ENCODE measurements at regions not wholly inside any gene's neighbourhood (a gene's known extent, or its start where the extent isn't known, plus 50 kb on each side); places are given as distances from the start of the nearest gene placed in this dataset.

DNA sequence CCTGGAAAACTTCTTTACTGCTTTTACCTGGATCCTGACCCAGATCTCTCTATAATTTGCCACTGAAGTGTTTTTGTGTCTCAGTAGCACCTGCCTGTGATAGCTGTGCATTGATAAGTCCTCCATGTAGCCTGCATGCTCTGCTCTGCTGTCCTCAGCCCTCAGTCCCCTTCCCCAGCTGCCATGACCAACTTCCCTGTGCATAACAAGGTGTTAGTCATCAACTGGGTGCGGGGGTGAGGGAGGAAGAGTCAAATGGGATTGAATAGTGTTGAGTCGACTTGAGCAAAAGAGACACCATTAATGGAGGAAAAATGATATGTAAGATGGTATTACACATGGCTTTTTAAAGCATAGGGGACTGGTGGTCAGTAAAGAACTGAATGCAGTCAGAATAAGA is 92.2 kb upstream of the PLET1 start:
- Histone ChIP-seq H3K9me3 (ENCODE audit: control insufficient read depth, low read length) (no peaks in the 10 kb centered on the region), H3K4me1 (ENCODE audit: control insufficient read depth, insufficient read depth, low read length, poor library complexity, severe bottlenecking) (no peaks in the 10 kb centered on the region), H3K4me3 (ENCODE audit: insufficient read depth, low read depth, low read length, poor library complexity, severe bottlenecking) (no peak overlapping the region), H3K36me3 (ENCODE audit: control insufficient read depth, insufficient read depth, low read length) (no peaks in the 10 kb centered on the region), H3K27ac (ENCODE audit: insufficient read depth, low read length, poor library complexity, severe bottlenecking) (no peak overlapping the region), H3K27me3 (replicated peaks; ENCODE audit: control insufficient read depth, insufficient read depth, low read length, poor library complexity, severe bottlenecking) (no peaks in the 10 kb centered on the region)
- no peak for DNase-seq

DNA sequence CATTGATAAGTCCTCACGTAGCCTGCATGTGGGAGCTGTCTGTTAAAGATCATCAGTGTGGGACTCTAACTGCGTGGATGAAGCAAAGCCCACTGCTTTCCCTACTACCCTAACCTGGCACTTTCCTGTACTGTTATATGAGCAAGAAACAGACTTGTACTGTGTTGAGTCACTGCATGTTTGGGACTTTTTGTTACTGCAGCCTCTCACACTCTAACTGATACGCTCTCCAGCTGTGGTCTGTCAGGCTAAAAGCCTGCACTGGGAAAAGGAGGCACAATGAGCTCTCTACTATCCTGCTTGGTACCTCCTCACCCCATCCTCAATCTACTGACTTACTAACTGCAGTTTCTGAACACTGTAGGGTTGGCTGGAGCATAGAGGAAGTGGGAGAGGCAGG is 93.7 kb upstream of the PLET1 start:
- H3K36me3 ChIP-seq (ENCODE audit: control insufficient read depth, insufficient read depth, low read length): no peaks in the 10 kb centered on the region
- no peaks in the 10 kb centered on the region for H3K9me3 ChIP-seq (ENCODE audit: control insufficient read depth, low read length)
- no peak overlapping the region for H3K27ac ChIP-seq (ENCODE audit: insufficient read depth, low read length, poor library complexity, severe bottlenecking)
- no peak for DNase-seq
- no peak overlapping the region for H3K4me3 ChIP-seq (ENCODE audit: insufficient read depth, low read depth, low read length, poor library complexity, severe bottlenecking)
- H3K27me3 ChIP-seq (replicated peaks; ENCODE audit: control insufficient read depth, insufficient read depth, low read length, poor library complexity, severe bottlenecking): no peaks in the 10 kb centered on the region
- H3K4me1 ChIP-seq (ENCODE audit: control insufficient read depth, insufficient read depth, low read length, poor library complexity, severe bottlenecking): no peaks in the 10 kb centered on the region

DNA sequence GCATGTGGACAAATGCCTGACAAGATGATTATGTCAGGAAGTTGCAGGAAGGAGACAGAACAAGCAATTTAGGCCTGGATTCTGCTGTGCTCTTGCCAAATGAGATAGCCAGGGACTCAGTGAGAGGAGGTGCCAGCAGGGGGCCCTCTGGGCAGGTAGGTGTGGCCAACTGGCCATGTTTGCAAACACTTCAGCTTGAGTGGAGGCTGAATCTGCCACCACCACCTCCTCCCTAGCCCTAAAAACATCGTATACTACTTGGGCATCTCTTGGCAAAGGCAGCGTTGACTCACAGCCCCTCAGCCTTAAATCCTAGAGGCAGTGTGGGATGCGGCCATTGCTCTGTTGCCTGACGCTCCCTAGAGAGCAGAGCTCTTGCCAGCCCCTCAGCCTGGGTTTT is 95.1 kb upstream of the PLET1 start:
- no peaks in the 10 kb centered on the region for H3K27me3 ChIP-seq (replicated peaks; ENCODE audit: control insufficient read depth, insufficient read depth, low read length, poor library complexity, severe bottlenecking)
- H3K27ac ChIP-seq (ENCODE audit: insufficient read depth, low read length, poor library complexity, severe bottlenecking): no peak overlapping the region
- no peaks in the 10 kb centered on the region for H3K36me3 ChIP-seq (ENCODE audit: control insufficient read depth, insufficient read depth, low read length)
- H3K4me1 ChIP-seq (ENCODE audit: control insufficient read depth, insufficient read depth, low read length, poor library complexity, severe bottlenecking): no peaks in the 10 kb centered on the region
- no peak overlapping the region for H3K4me3 ChIP-seq (ENCODE audit: insufficient read depth, low read depth, low read length, poor library complexity, severe bottlenecking)
- no peak for DNase-seq
- H3K9me3 ChIP-seq (ENCODE audit: control insufficient read depth, low read length): no peaks in the 10 kb centered on the region

DNA sequence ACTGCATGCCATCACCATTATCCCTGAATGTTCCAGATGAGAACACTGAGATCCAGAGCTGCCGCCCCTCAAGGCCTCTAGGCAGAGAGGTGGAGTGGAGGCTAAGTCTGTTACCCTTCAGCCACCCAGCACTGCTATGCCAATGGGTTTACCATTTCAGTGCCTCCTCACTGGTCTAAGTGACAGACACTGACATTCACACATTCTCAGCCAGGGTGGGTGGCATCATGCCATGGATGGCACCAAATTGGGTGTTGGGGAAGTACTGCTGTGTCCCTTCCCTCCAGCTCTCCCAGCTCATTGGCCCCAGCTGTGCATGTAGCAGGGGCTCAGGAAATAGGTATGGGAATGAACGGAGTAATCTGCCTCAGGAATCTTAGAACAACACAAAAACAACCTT is 96.8 kb upstream of the PLET1 start:
- no peaks in the 10 kb centered on the region for H3K27me3 ChIP-seq (replicated peaks; ENCODE audit: control insufficient read depth, insufficient read depth, low read length, poor library complexity, severe bottlenecking)
- H3K9me3 ChIP-seq (ENCODE audit: control insufficient read depth, low read length): no peaks in the 10 kb centered on the region
- H3K4me3 ChIP-seq (ENCODE audit: insufficient read depth, low read depth, low read length, poor library complexity, severe bottlenecking): no peak overlapping the region
- H3K4me1 ChIP-seq (ENCODE audit: control insufficient read depth, insufficient read depth, low read length, poor library complexity, severe bottlenecking): no peaks in the 10 kb centered on the region
- no peak for DNase-seq
- H3K36me3 ChIP-seq (ENCODE audit: control insufficient read depth, insufficient read depth, low read length): no peaks in the 10 kb centered on the region
- H3K27ac ChIP-seq (ENCODE audit: insufficient read depth, low read length, poor library complexity, severe bottlenecking): no peak overlapping the region

DNA sequence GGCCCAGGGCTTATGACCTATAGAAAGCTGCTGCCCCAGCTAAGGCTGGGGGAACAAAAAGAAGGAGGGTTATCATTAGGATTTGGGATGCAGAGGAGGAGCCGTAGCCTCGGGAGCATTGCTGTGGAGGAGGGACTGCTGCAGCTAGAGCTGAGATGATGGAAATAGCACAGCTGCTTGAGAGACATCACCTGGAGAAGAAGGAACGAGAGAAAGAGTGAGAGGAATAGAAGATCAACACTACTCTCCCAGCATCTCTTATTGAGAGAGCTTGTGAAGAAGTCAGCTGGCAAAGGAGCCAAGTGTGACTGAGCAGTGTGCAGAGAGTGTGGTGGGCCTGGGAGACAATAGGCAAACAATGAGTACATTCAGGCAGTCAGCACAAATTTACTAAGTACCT is 100.7 kb upstream of the PLET1 start:
- no peaks in the 10 kb centered on the region for H3K27me3 ChIP-seq (replicated peaks; ENCODE audit: control insufficient read depth, insufficient read depth, low read length, poor library complexity, severe bottlenecking)
- H3K36me3 ChIP-seq (ENCODE audit: control insufficient read depth, insufficient read depth, low read length): no peaks in the 10 kb centered on the region
- no peak overlapping the region for H3K4me3 ChIP-seq (ENCODE audit: insufficient read depth, low read depth, low read length, poor library complexity, severe bottlenecking)
- DNase-seq: no peak
- H3K9me3 ChIP-seq (ENCODE audit: control insufficient read depth, low read length): no peaks in the 10 kb centered on the region
- H3K4me1 ChIP-seq (ENCODE audit: control insufficient read depth, insufficient read depth, low read length, poor library complexity, severe bottlenecking): no peaks in the 10 kb centered on the region
- H3K27ac ChIP-seq (ENCODE audit: insufficient read depth, low read length, poor library complexity, severe bottlenecking): no peak overlapping the region

DNA sequence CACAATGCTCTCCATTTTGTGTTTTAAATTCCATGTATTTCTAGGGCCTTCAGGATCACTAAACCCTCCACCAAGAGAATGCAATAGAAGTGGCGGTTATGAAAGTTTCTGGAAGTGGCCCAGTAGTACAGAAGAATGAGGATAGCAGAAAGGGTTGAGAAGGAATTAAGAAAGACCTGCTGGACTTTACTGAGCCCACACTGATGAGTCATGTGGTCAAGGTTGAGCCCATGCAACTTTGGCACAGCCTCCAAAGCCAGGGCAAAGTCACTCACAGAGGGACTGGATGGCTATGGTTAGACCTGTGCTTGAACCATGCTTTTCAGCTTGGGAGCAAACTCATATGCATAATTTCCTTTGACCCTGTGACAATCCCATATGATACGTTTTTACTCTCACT is 102.9 kb upstream of the PLET1 start:
- Histone ChIP-seq H3K9me3 (ENCODE audit: control insufficient read depth, low read length) (no peaks in the 10 kb centered on the region), H3K27me3 (replicated peaks; ENCODE audit: control insufficient read depth, insufficient read depth, low read length, poor library complexity, severe bottlenecking) (no peaks in the 10 kb centered on the region), H3K27ac (ENCODE audit: insufficient read depth, low read length, poor library complexity, severe bottlenecking) (no peak overlapping the region), H3K36me3 (ENCODE audit: control insufficient read depth, insufficient read depth, low read length) (no peaks in the 10 kb centered on the region), H3K4me1 (ENCODE audit: control insufficient read depth, insufficient read depth, low read length, poor library complexity, severe bottlenecking) (no peaks in the 10 kb centered on the region), H3K4me3 (ENCODE audit: insufficient read depth, low read depth, low read length, poor library complexity, severe bottlenecking) (no peak overlapping the region)
- DNase-seq: no peak

DNA sequence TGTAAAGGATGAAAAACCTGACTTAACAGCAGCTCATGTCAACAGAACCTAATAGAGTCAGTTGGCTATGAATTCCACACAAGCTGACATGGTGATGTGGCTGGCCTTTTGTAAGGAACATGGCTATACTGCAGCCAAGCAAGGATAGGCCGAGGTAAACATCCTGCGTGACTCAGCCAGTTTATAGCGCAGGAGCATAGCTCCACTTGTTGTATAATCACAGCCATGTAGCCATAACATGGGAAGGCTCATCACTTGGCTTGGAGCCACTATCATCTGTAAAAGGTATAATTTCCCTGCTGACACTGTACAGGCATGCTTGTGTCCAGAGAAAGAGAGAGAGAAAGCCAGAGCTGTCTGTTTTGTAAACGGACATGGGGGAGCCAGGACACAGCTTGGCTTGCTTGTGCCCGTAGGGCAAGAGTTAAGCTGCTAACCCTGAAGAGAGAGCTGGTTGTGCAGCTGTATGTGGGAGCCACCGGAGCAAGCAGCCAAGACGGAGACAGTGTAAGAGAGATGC is 104.4 kb upstream of the PLET1 start:
- H3K9me3 ChIP-seq (ENCODE audit: control insufficient read depth, low read length): no peaks in the 10 kb centered on the region
- DNase-seq: no peak
- H3K27me3 ChIP-seq (replicated peaks; ENCODE audit: control insufficient read depth, insufficient read depth, low read length, poor library complexity, severe bottlenecking): no peaks in the 10 kb centered on the region
- no peaks in the 10 kb centered on the region for H3K36me3 ChIP-seq (ENCODE audit: control insufficient read depth, insufficient read depth, low read length)
- H3K4me1 ChIP-seq (ENCODE audit: control insufficient read depth, insufficient read depth, low read length, poor library complexity, severe bottlenecking): no peaks in the 10 kb centered on the region
- H3K4me3 ChIP-seq (ENCODE audit: insufficient read depth, low read depth, low read length, poor library complexity, severe bottlenecking): no peak overlapping the region
- no peak overlapping the region for H3K27ac ChIP-seq (ENCODE audit: insufficient read depth, low read length, poor library complexity, severe bottlenecking)

DNA sequence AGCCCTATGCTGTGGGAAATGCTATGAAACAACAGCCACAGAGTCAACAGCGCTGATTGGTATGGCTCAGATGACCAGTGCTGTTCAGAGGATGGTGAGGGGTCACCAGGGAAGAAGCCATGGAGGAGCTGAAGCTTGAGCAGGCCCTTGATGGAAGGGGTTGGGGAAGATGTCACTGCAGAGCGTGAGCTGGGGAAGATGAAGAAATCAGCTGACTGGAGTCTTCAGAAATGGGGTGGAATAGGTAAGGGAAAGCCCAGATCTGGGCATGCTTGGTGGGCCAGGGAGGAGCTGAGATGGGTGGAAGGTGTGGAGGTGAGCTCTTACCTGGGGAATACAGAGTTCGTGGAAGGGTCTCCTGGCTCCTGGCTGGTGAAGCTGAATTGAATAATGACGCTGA is 105.4 kb upstream of the PLET1 start:
- Histone ChIP-seq H3K36me3 (ENCODE audit: control insufficient read depth, insufficient read depth, low read length) (no peaks in the 10 kb centered on the region), H3K27ac (ENCODE audit: insufficient read depth, low read length, poor library complexity, severe bottlenecking) (no peak overlapping the region), H3K9me3 (ENCODE audit: control insufficient read depth, low read length) (no peaks in the 10 kb centered on the region), H3K4me1 (ENCODE audit: control insufficient read depth, insufficient read depth, low read length, poor library complexity, severe bottlenecking) (no peaks in the 10 kb centered on the region), H3K4me3 (ENCODE audit: insufficient read depth, low read depth, low read length, poor library complexity, severe bottlenecking) (no peak overlapping the region), H3K27me3 (replicated peaks; ENCODE audit: control insufficient read depth, insufficient read depth, low read length, poor library complexity, severe bottlenecking) (no peaks in the 10 kb centered on the region)
- no peak for DNase-seq

DNA sequence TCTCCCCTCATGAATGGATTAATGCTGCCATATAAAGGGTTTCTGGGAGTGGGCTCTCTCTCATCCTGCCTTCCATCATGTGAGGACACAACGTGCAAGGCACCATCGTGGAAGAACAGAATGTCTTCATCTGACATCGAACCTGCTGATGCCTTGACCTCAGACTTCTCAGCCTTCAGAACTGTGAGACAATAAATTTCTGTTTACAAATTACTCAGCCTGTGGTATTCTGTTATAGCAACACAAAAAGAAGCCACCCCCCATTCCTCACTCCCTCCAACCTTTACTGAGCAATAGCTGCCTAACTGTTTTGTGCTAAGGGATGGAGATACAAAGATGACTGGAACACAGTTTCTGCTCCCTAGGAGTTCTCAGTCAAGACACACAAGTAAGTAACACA is 106.1 kb upstream of the PLET1 start:
- Histone ChIP-seq H3K9me3 (ENCODE audit: control insufficient read depth, low read length) (no peaks in the 10 kb centered on the region), H3K27me3 (replicated peaks; ENCODE audit: control insufficient read depth, insufficient read depth, low read length, poor library complexity, severe bottlenecking) (no peaks in the 10 kb centered on the region), H3K27ac (ENCODE audit: insufficient read depth, low read length, poor library complexity, severe bottlenecking) (no peak overlapping the region), H3K4me1 (ENCODE audit: control insufficient read depth, insufficient read depth, low read length, poor library complexity, severe bottlenecking) (no peaks in the 10 kb centered on the region), H3K36me3 (ENCODE audit: control insufficient read depth, insufficient read depth, low read length) (no peaks in the 10 kb centered on the region), H3K4me3 (ENCODE audit: insufficient read depth, low read depth, low read length, poor library complexity, severe bottlenecking) (no peak overlapping the region)
- DNase-seq: no peak

DNA sequence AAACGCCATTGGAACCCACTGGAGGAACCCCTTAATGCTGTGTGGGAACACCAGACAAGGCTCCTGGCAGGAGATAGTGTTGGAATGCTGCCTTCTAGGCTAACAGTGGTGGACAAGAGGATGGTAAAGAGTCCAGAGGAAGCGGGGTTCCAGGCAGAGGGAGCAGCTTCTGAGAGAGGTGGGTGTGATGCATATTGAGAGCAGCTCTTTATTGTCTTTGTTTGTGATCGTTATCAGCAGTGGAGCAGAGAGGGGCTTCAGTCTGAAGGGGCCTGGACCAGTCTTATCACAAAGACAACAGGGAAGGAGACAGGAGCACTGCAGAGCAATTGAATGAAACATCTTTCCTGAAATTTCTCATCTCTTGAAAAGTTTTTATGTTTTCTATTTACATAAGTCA is 106.8 kb upstream of the PLET1 start:
- Histone ChIP-seq H3K36me3 (ENCODE audit: control insufficient read depth, insufficient read depth, low read length) (no peaks in the 10 kb centered on the region), H3K27me3 (replicated peaks; ENCODE audit: control insufficient read depth, insufficient read depth, low read length, poor library complexity, severe bottlenecking) (no peaks in the 10 kb centered on the region), H3K4me3 (ENCODE audit: insufficient read depth, low read depth, low read length, poor library complexity, severe bottlenecking) (no peak overlapping the region), H3K27ac (ENCODE audit: insufficient read depth, low read length, poor library complexity, severe bottlenecking) (no peak overlapping the region), H3K9me3 (ENCODE audit: control insufficient read depth, low read length) (no peaks in the 10 kb centered on the region), H3K4me1 (ENCODE audit: control insufficient read depth, insufficient read depth, low read length, poor library complexity, severe bottlenecking) (no peaks in the 10 kb centered on the region)
- DNase-seq: no peak

DNA sequence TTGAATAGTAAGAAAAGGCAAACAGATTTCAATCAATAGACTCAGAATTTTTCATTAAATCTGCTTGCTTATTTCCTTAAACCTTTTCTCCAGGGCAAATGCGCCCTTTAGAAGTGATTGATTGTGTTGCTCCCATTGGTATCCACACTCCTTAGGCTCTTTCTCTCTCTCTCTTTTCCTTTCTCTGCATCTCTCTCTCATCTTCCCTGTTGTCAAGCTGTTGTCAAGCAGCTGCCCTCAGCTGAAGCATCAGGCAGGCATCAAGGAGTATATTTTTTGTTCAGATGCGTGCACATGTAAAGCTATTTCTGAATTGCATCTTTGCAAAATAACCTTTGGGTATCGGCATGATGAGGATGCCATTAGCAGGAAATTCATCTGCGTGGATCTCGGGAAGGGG is 107.2 kb upstream of the PLET1 start:
- DNase-seq: no peak

More for the DNA sequence above, 107.2 kb upstream of the PLET1 start:
- H3K9me3 ChIP-seq (ENCODE audit: control insufficient read depth, low read length): no peaks in the 10 kb centered on the region
- H3K27me3 ChIP-seq (replicated peaks; ENCODE audit: control insufficient read depth, insufficient read depth, low read length, poor library complexity, severe bottlenecking): no peaks in the 10 kb centered on the region
- H3K4me3 ChIP-seq (ENCODE audit: insufficient read depth, low read depth, low read length, poor library complexity, severe bottlenecking): no peak overlapping the region
- H3K27ac ChIP-seq (ENCODE audit: insufficient read depth, low read length, poor library complexity, severe bottlenecking): no peak overlapping the region
- H3K36me3 ChIP-seq (ENCODE audit: control insufficient read depth, insufficient read depth, low read length): no peaks in the 10 kb centered on the region
- H3K4me1 ChIP-seq (ENCODE audit: control insufficient read depth, insufficient read depth, low read length, poor library complexity, severe bottlenecking): no peaks in the 10 kb centered on the region

All from effector memory CD4-positive, alpha-beta T cell (primary cell).